Activated CD8-positive, alpha-beta T cell treated with anti-CD3 and anti-CD28 coated beads for 36 hours (primary cell): ENCODE measurements at regions not wholly inside any gene's neighbourhood (a gene's known extent, or its start where the extent isn't known, plus 50 kb on each side); places are given as distances from the start of the nearest gene placed in this dataset.
"Not testable (repeated sequence)": the region's sequence is repeated elsewhere in the genome, so short reads cannot be mapped to it uniquely, and the experiment has no call there.

Experiments
- ATAC-seq: fragments of 200-7000 bp; cut with Tn5 transposase; one replicate; pipeline ENCODE4 v1.10.0; 2021; ENCODE audit warnings: mild to moderate bottlenecking, moderate library complexity
- CTCF ChIA-PET: fragments of 350-600 bp; sonication (Branson Sonifier 250); formaldehyde crosslinking; loops from one replicate; lab custom pipeline; 2021; ENCODE audit warnings: antibody characterized with exemption; lab: Charles Lee
- POLR2A ChIA-PET: fragments of 350-600 bp; sonication (Branson Sonifier 250); formaldehyde crosslinking; loops from one replicate; lab custom pipeline; 2021; ENCODE audit warnings: antibody characterized with exemption; lab: Charles Lee
- DNase-seq: peaks from one replicate; pipeline ENCODE4 v3.0.0-alpha.2; 2020
- H3K27ac Mint-ChIP-seq: one replicate; pipeline ENCODE4 v1.8.0; 2021; ENCODE audit warnings: mild to moderate bottlenecking, mixed read lengths
- H3K27me3 Mint-ChIP-seq: one replicate; pipeline ENCODE4 v1.8.0; 2021; ENCODE audit warnings: mixed read lengths
- H3K36me3 Mint-ChIP-seq: one replicate; pipeline ENCODE4 v1.8.0; 2021; ENCODE audit warnings: low read depth, mixed read lengths
- H3K4me1 Mint-ChIP-seq: one replicate; pipeline ENCODE4 v1.8.0; 2021; ENCODE audit warnings: low read depth, mixed read lengths
- H3K4me3 Mint-ChIP-seq: one replicate; pipeline ENCODE4 v1.8.0; 2021; ENCODE audit warnings: mild to moderate bottlenecking, moderate library complexity, mixed read lengths
- H3K9me3 Mint-ChIP-seq: one replicate; pipeline ENCODE4 v1.8.0; 2021; ENCODE audit warnings: mixed read lengths
- intact Hi-C: fragments of 100-400 bp; cut with micrococcal nuclease; formaldehyde crosslinking; loops from one replicate; pipeline ENCODE4 v1.10.0; 2022
- TF ChIP-seq, protein P1 (sequence below): fragments of 200-600 bp; IDR thresholded peaks from one replicate; pipeline ENCODE4 v1.8.0; 2022; ENCODE audit warnings: antibody characterized with exemption, mild to moderate bottlenecking

DNA sequence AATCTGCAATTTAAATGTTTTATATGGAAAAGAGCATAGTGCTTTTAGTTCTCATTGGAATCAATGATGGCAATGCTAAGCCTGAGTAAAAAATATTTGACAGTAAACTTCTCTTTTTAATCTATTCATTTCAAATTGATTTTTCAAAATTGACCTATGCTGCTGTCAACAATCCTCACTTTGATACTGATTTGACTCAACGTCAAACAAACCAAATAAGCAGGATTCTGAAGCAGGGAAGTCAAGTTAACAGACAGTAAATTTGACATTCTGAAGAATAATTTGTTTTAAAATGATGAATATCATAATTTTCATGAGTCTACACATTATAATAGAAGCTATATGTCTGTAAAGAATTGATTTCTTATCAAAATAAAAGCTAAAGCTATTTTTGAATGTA lies 1053.1 kb downstream of the DIPK2A start:
- intact Hi-C loops, result no loop called here
- DNase-seq, result no peak
- no peak for ATAC-seq
- ChIA-PET POLR2A (interaction anchor here (0.7 kb wide), 1 partner anchor 581 kb away, joined by 3 read pairs; no protein-coding TSS in a partner anchor), CTCF (no interaction called here)
- Mint-ChIP-seq H3K27me3 (no peaks in the 10 kb centered on the region), H3K4me1 (no peaks in the 10 kb centered on the region), H3K4me3 (no peak overlapping the region), H3K27ac (no peak overlapping the region), H3K36me3 (no peaks in the 10 kb centered on the region), H3K9me3 (peaks cover 5% of the 10 kb centered on the region)
- TF ChIP-seq, protein P1, sequence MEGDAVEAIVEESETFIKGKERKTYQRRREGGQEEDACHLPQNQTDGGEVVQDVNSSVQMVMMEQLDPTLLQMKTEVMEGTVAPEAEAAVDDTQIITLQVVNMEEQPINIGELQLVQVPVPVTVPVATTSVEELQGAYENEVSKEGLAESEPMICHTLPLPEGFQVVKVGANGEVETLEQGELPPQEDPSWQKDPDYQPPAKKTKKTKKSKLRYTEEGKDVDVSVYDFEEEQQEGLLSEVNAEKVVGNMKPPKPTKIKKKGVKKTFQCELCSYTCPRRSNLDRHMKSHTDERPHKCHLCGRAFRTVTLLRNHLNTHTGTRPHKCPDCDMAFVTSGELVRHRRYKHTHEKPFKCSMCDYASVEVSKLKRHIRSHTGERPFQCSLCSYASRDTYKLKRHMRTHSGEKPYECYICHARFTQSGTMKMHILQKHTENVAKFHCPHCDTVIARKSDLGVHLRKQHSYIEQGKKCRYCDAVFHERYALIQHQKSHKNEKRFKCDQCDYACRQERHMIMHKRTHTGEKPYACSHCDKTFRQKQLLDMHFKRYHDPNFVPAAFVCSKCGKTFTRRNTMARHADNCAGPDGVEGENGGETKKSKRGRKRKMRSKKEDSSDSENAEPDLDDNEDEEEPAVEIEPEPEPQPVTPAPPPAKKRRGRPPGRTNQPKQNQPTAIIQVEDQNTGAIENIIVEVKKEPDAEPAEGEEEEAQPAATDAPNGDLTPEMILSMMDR, result no peak

DNA sequence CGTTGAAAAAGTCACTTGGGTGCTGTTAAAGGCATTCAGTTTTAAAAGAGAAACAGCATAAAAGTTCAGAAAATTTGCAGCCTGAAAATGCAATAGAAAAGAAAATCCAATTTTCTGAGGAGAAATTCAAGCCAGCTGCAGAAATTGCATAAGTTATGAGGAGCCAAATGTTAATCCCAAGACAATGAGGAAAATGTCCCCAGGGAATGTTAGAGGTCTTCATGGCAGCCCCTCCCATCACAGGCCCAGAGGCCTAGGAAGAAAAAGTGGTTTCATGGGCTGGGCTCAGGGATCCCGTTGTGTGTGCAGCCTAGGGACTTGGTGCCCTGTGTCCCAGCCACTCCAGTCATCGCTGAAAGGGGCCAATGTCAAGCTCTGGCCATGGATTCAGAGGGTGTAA lies 1055.6 kb downstream of the DIPK2A start:
- H3K36me3 Mint-ChIP-seq, CTCF ChIA-PET, H3K27ac Mint-ChIP-seq, POLR2A ChIA-PET, H3K27me3 Mint-ChIP-seq, DNase-seq, intact Hi-C loops, H3K4me3 Mint-ChIP-seq, ATAC-seq, H3K4me1 Mint-ChIP-seq, H3K9me3 Mint-ChIP-seq: not testable (repeated sequence)

DNA sequence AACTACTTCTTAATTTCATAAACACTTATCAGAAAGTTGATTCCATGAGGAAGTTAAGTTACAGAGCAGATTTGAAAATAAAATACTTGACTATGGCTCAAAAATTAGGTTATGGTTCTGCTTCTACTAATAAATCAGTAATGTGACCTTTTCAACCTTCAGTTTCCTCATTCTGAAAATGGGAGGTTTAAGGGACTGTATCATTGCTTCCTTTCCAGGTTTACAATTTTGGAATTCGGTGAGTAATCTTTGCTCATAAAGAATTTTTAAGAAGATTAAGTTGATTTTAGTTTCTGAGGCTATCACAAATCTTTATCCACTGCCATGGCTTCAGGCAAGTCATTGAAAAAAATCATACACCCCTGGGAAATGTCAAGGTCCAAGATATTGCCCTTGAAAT lies 1061.2 kb downstream of the DIPK2A start:
- intact Hi-C loops, result no loop called here
- Mint-ChIP-seq H3K9me3 (no peaks in the 10 kb centered on the region), H3K4me3 (no peak overlapping the region), H3K36me3 (no peaks in the 10 kb centered on the region), H3K4me1 (no peaks in the 10 kb centered on the region), H3K27ac (no peak overlapping the region), H3K27me3 (no peaks in the 10 kb centered on the region)
- POLR2A ChIA-PET, result no interaction called here
- ATAC-seq (no peak), DNase-seq (no peak)
- CTCF ChIA-PET, result no interaction called here
- TF ChIP-seq, protein P1, result no peak

DNA sequence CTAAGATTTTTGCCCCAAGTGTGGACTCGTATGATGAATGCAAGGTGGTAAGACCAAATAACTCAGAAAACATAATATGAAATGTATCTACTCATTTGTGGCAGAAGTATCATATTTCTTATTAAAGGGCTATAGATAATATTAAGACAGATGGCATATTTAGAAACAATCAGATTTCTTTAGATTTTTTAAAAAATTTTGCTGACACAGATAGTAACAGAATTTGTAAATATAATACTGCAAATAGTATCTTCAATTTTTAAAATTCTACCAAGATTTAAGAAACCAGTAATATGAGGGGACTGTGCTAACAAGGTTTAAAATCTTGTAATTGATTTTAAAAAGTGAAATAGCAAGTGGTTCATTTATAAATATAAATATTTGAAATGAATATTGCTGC lies 1064.1 kb downstream of the DIPK2A start:
- no peak overlapping the region for H3K27ac Mint-ChIP-seq
- no peak overlapping the region for H3K4me3 Mint-ChIP-seq
- POLR2A ChIA-PET, result no interaction called here
- H3K9me3 Mint-ChIP-seq, result no peaks in the 10 kb centered on the region
- DNase-seq (no peak), ATAC-seq (no peak)
- intact Hi-C loops, result no loop called here
- no peaks in the 10 kb centered on the region for H3K4me1 Mint-ChIP-seq
- TF ChIP-seq, protein P1, result no peak
- CTCF ChIA-PET, result no interaction called here
- H3K36me3 Mint-ChIP-seq, result no peaks in the 10 kb centered on the region
- H3K27me3 Mint-ChIP-seq, result no peaks in the 10 kb centered on the region

DNA sequence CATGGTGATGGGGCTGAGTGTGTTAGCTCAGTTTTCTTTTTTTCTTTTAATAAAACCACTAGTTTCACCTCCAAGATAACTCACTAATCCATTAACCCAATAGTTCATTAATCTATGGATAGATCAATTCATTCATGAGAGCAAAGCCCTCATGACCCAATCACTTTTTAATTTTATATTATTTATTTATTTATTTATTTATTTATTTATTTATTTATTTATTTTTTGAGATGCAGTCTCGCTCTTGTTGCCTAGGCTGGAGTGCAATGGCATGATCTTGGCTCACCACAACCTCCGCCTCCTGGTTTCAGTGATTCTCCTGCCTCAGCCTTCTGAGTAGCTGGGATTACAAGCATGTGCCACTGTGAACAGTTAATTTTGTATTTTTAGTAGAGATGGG lies 1082.4 kb downstream of the DIPK2A start:
- H3K9me3 Mint-ChIP-seq, H3K27ac Mint-ChIP-seq, POLR2A ChIA-PET, intact Hi-C loops, H3K36me3 Mint-ChIP-seq, DNase-seq, H3K4me1 Mint-ChIP-seq, ATAC-seq, H3K4me3 Mint-ChIP-seq, CTCF ChIA-PET, H3K27me3 Mint-ChIP-seq: not testable (repeated sequence)

DNA sequence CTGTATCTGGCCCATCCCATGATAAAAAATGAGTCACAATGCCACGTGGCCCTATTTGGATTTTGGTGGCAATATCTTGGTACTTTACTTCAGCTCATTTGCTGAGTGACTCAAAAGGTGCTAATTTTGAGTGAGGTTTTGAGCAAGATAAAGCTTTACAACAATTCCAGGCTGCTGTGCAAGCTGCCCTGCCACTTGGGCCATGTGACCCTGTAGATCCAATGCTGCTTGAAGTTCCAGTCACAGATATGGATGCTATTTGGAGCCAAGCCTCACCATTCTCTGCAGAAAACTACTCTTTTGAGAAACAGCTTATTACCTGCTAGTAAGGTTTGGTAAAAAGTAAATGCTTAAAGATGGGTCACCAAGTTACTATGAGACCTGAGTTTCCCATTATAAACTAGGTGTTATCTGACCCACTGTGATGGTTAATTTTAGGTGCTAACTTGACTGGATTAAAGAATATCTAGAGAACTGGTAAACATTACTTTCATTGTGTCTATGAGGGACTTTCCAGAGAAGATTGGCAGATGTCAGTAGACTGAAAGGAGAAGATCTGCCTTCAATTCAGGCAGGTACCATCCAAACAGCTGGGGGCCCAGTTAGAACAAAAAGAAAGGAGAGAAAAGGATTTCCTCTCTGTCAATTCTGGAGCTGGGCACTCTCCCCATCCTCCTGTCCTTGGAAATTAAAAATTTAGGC lies 1083.9 kb downstream of the DIPK2A start:
- Mint-ChIP-seq H3K4me3 (no peak overlapping the region), H3K27ac (no peak overlapping the region), H3K9me3 (peaks cover 3% of the 10 kb centered on the region), H3K4me1 (no peaks in the 10 kb centered on the region), H3K27me3 (no peaks in the 10 kb centered on the region), H3K36me3 (no peaks in the 10 kb centered on the region)
- CTCF ChIA-PET, result no interaction called here
- TF ChIP-seq, protein P1, result no peak
- DNase-seq (no peak), ATAC-seq (no peak)
- POLR2A ChIA-PET, result no interaction called here
- intact Hi-C loops, result no loop called here
